H1 (cell line): ENCODE measurements at regions not wholly inside any gene's neighbourhood (a gene's known extent, or its start where the extent isn't known, plus 50 kb on each side); places are given as distances from the start of the nearest gene placed in this dataset.

Experiments used
- CTCF ChIA-PET: fragments of 300-600 bp; sonication (Branson Sonifier 250); formaldehyde crosslinking; loops from one replicate; lab custom pipeline; 2021; ENCODE audit not compliant: partially characterized antibody; lab: Charles Lee
- POLR2A ChIA-PET: fragments of 300-600 bp; sonication (Branson Sonifier 250); formaldehyde crosslinking; loops from one replicate; lab custom pipeline; 2021; ENCODE audit warnings: inconsistent platforms; ENCODE audit not compliant: partially characterized antibody; lab: Charles Lee
- DNase-seq, 2 experiments: peaks; one replicate each; pipeline versions ENCODE4 v3.0.0 to v3.0.0-alpha.2; 2010 to 2022; ENCODE audit warnings: low spot score in 2 of 2, low read depth in 1 of 2, mixed read lengths in 1 of 2
- FAIRE-seq: peaks from 2 replicates; lab custom pipeline; 2011; peaks lifted over from hg19 to GRCh38; lab: Jason Lieb, UNC
- H2AFZ ChIP-seq: 2 replicates; pipeline ENCODE4 v1.8.1; 2012; ENCODE audit warnings: low read length, inconsistent platforms
- H2AK5ac ChIP-seq: 2 replicates; pipeline ENCODE4 v1.6.1; 2013; ENCODE audit warnings: low read depth, low read length
- H2BK120ac ChIP-seq: replicated peaks from 2 replicates; pipeline ENCODE3; 2013; ENCODE audit warnings: low read depth, low read length, inconsistent platforms
- H2BK12ac ChIP-seq: 2 replicates; pipeline ENCODE4 v1.6.1; 2013; ENCODE audit warnings: low read depth, low read length
- H2BK15ac ChIP-seq: 2 replicates; pipeline ENCODE4 v1.6.1; 2013; ENCODE audit warnings: low read length
- H2BK20ac ChIP-seq: 2 replicates; pipeline ENCODE4 v1.6.1; 2013; ENCODE audit warnings: low read length
- H2BK5ac ChIP-seq: 2 replicates; pipeline ENCODE4 v1.6.1; 2013; ENCODE audit warnings: low read depth, low read length
- H3K14ac ChIP-seq: 2 replicates; pipeline ENCODE4 v1.6.1; 2013; ENCODE audit warnings: inconsistent platforms; ENCODE audit not compliant: insufficient read length
- H3K18ac ChIP-seq: 2 replicates; pipeline ENCODE4 v1.6.1; 2013; ENCODE audit warnings: low read length; ENCODE audit errors: extremely low read depth
- H3K23ac ChIP-seq: 2 replicates; pipeline ENCODE4 v1.6.1; 2013; ENCODE audit warnings: inconsistent platforms; ENCODE audit not compliant: insufficient read length
- H3K23me2 ChIP-seq: 2 replicates; pipeline ENCODE4 v1.6.1; 2013; ENCODE audit warnings: low read depth, low read length
- H3K27ac ChIP-seq: 2 replicates; pipeline ENCODE4 v1.6.1; 2011; ENCODE audit warnings: low read depth, low read length, inconsistent platforms
- H3K27me3 ChIP-seq, 4 experiments: replicated peaks in 1 of 4; 1 replicate in 1 of 4; 2 replicates in 3 of 4; pipeline versions ENCODE4 v1.6.1 to v1.8.1; 2011 to 2013; ENCODE audit warnings: low read length in 3 of 4, mild to moderate bottlenecking in 3 of 4, inconsistent platforms in 2 of 4, mixed read lengths in 2 of 4, moderate library complexity in 1 of 4; ENCODE audit not compliant: control insufficient read depth in 3 of 4, insufficient read depth in 3 of 4; ENCODE audit errors: extremely low read depth in 1 of 4
- H3K36me3 ChIP-seq, 4 experiments: 2 replicates each; pipeline versions ENCODE4 v1.6.1 to v1.8.1; 2011 to 2013; ENCODE audit warnings: mild to moderate bottlenecking in 4 of 4, low read length in 3 of 4, moderate library complexity in 2 of 4, control low read depth in 1 of 4, inconsistent platforms in 1 of 4; ENCODE audit not compliant: insufficient read depth in 4 of 4, control insufficient read depth in 2 of 4
- H3K4ac ChIP-seq: replicated peaks from 2 replicates; pipeline ENCODE3; 2013; ENCODE audit warnings: low read length, low read depth, mixed read lengths, inconsistent platforms; ENCODE audit not compliant: insufficient read length
- H3K4me1 ChIP-seq, 4 experiments: replicated peaks in 1 of 4; 1 replicate in 1 of 4; 2 replicates in 3 of 4; pipeline versions ENCODE4 v1.6.1 to v1.8.1; 2011 to 2013; ENCODE audit warnings: low read length in 3 of 4, inconsistent platforms in 2 of 4, mixed read lengths in 1 of 4; ENCODE audit not compliant: insufficient read depth in 4 of 4, control insufficient read depth in 3 of 4
- H3K4me2 ChIP-seq, 2 experiments: 2 replicates each; pipeline versions ENCODE4 v1.6.1 to v1.8.1; 2011 to 2013; ENCODE audit warnings: low read depth in 2 of 2, low read length in 2 of 2, control low read depth in 1 of 2, inconsistent platforms in 1 of 2, mild to moderate bottlenecking in 1 of 2; ENCODE audit not compliant: insufficient read depth in 1 of 2
- H3K4me3 ChIP-seq, 4 experiments: fragments of 200-600, 300-600 bp in 1 of 4; sonication (generic), shearing (Covaris generic), sonication (Bioruptor Twin) in 1 of 4; 2 replicates each; pipeline versions ENCODE4 v1.5.1 to v1.8.1; 2011 to 2016; ENCODE audit warnings: low read length in 4 of 4, low read depth in 3 of 4, control low read depth in 2 of 4, inconsistent platforms in 2 of 4, mild to moderate bottlenecking in 2 of 4, mixed read lengths in 1 of 4, moderate library complexity in 1 of 4; ENCODE audit not compliant: insufficient read depth in 2 of 4; ENCODE audit errors: extremely low read depth in 1 of 4
- H3K56ac ChIP-seq: replicated peaks from 2 replicates; pipeline ENCODE3; 2013; ENCODE audit warnings: low read depth, mild to moderate bottlenecking, mixed read lengths, low read length, inconsistent platforms; ENCODE audit not compliant: insufficient read length
- H3K79me1 ChIP-seq: 2 replicates; pipeline ENCODE4 v1.6.1; 2013; ENCODE audit warnings: low read depth, low read length, control low read depth
- H3K79me2 ChIP-seq, 2 experiments: 2 replicates each; pipeline versions ENCODE4 v1.6.1 to v1.8.1; 2012 to 2013; ENCODE audit warnings: low read length in 2 of 2, mild to moderate bottlenecking in 2 of 2, inconsistent platforms in 1 of 2; ENCODE audit not compliant: insufficient read depth in 2 of 2, control insufficient read depth in 1 of 2
- H3K9ac ChIP-seq, 4 experiments: replicated peaks in 1 of 4; 1 replicate in 1 of 4; 2 replicates in 3 of 4; pipeline versions ENCODE4 v1.6.1 to v1.8.1; 2011 to 2013; ENCODE audit warnings: low read depth in 3 of 4, low read length in 3 of 4, control low read depth in 2 of 4, mild to moderate bottlenecking in 2 of 4, moderate library complexity in 2 of 4, inconsistent platforms in 1 of 4; ENCODE audit errors: extremely low read depth in 1 of 4
- H3K9me3 ChIP-seq, 2 experiments: 2 replicates each; pipeline versions ENCODE4 v1.6.1 to v1.8.1; 2012 to 2013; ENCODE audit warnings: mild to moderate bottlenecking in 2 of 2, moderate library complexity in 2 of 2, control low read depth in 1 of 2, inconsistent platforms in 1 of 2, low read depth in 1 of 2, low read length in 1 of 2, mixed read lengths in 1 of 2; ENCODE audit not compliant: insufficient read depth in 2 of 2
- H4K20me1 ChIP-seq, 2 experiments: replicated peaks in 1 of 2; 2 replicates each; pipeline versions ENCODE3 to v1.8.1; 2011 to 2013; ENCODE audit warnings: inconsistent platforms in 2 of 2, low read length in 2 of 2, mild to moderate bottlenecking in 1 of 2; ENCODE audit not compliant: insufficient read depth in 2 of 2, control insufficient read depth in 1 of 2
- H4K5ac ChIP-seq: 2 replicates; pipeline ENCODE4 v1.6.1; 2013; ENCODE audit warnings: low read length, low read depth, mixed read lengths, inconsistent platforms; ENCODE audit not compliant: insufficient read length
- H4K8ac ChIP-seq: 2 replicates; pipeline ENCODE4 v1.8.0; 2013; ENCODE audit warnings: mild to moderate bottlenecking, moderate library complexity, low read length, inconsistent platforms; ENCODE audit not compliant: insufficient read depth; ENCODE audit errors: extremely low read depth
- H4K91ac ChIP-seq: replicated peaks from 2 replicates; pipeline ENCODE3; 2013; ENCODE audit warnings: low read length, mixed read lengths, inconsistent platforms; ENCODE audit not compliant: insufficient read length
- BACH1 ChIP-seq: IDR thresholded peaks from 2 replicates; pipeline ENCODE4 v1.6.1; 2012; ENCODE audit warnings: low read length, improper control_type of control experiment
- BCL11A ChIP-seq, 2 experiments: IDR thresholded peaks; one replicate each; pipeline ENCODE4 v1.6.1; 2011; ENCODE audit warnings: low read depth in 2 of 2, low read length in 2 of 2, mild to moderate bottlenecking in 2 of 2
- CBX5 ChIP-seq: fragments of 300-800, 300-1000 bp; sonication (generic); IDR thresholded peaks from 2 replicates; pipeline ENCODE4 v1.7.1; 2016; ENCODE audit warnings: antibody characterized with exemption, low read length, low read depth
- CEBPB ChIP-seq: IDR thresholded peaks from 2 replicates; pipeline ENCODE4 v1.6.1; 2012; ENCODE audit warnings: low read depth, low read length
- CHD1 ChIP-seq: IDR thresholded peaks from 2 replicates; pipeline ENCODE4 v1.6.1; 2012; ENCODE audit warnings: low read depth, low read length, improper control_type of control experiment
- CHD2 ChIP-seq: IDR thresholded peaks from 2 replicates; pipeline ENCODE4 v1.6.1; 2012; ENCODE audit warnings: low read length, improper control_type of control experiment
- CREB1 ChIP-seq: IDR thresholded peaks from 2 replicates; pipeline ENCODE4 v1.6.1; 2012; ENCODE audit warnings: inconsistent platforms
- EGR1 ChIP-seq: IDR thresholded peaks from 2 replicates; pipeline ENCODE4 v1.6.1; 2011; ENCODE audit warnings: low read depth, low read length, borderline replicate concordance
- FOSL1 ChIP-seq: IDR thresholded peaks from 2 replicates; pipeline ENCODE4 v1.6.1; 2011; ENCODE audit warnings: mild to moderate bottlenecking, low read depth, low read length, moderate library complexity; ENCODE audit not compliant: insufficient read depth
- KDM5A ChIP-seq: fragments of 200-600 bp; IDR thresholded peaks from 2 replicates; pipeline ENCODE4 v1.7.1; 2012; ENCODE audit warnings: mild to moderate bottlenecking, low read length, inconsistent platforms, mixed read lengths
- NRF1 ChIP-seq: IDR thresholded peaks from 2 replicates; pipeline ENCODE4 v1.6.1; 2011; ENCODE audit warnings: mild to moderate bottlenecking, low read depth, low read length, improper control_type of control experiment
- RAD21 ChIP-seq, 2 experiments: IDR thresholded peaks in 1 of 2; conservative IDR thresholded peaks in 1 of 2; 2 replicates each; pipeline ENCODE4 v1.6.1; 2011; ENCODE audit warnings: low read depth in 2 of 2, low read length in 2 of 2, improper control_type of control experiment in 1 of 2, inconsistent platforms in 1 of 2, mild to moderate bottlenecking in 1 of 2, moderate library complexity in 1 of 2
- SP1 ChIP-seq: IDR thresholded peaks from 2 replicates; pipeline ENCODE4 v1.6.1; 2011; ENCODE audit warnings: low read depth, low read length
- SP4 ChIP-seq: IDR thresholded peaks from 2 replicates; pipeline ENCODE4 v1.6.1; 2012; ENCODE audit warnings: low read length, inconsistent platforms
- SRF ChIP-seq: IDR thresholded peaks from 2 replicates; pipeline ENCODE4 v1.6.1; 2011; ENCODE audit warnings: mild to moderate bottlenecking, low read depth, low read length, moderate library complexity
- TBP ChIP-seq: IDR thresholded peaks from 2 replicates; pipeline ENCODE4 v1.6.1; 2011; ENCODE audit warnings: low read depth, low read length, improper control_type of control experiment
- TCF12 ChIP-seq: IDR thresholded peaks from 2 replicates; pipeline ENCODE4 v1.6.1; 2011; ENCODE audit warnings: low read depth, mild to moderate bottlenecking, low read length
- YY1 ChIP-seq: IDR thresholded peaks from 2 replicates; pipeline ENCODE4 v1.6.1; 2011; ENCODE audit warnings: low read depth, mild to moderate bottlenecking, low read length
- WGBS, 2 experiments: shearing (Covaris generic) in 1 of 2; methylation state at CpG; one replicate each; pipeline versions ENCODE4 v1.1.6 to v1.1.7; 2013 to 2015; ENCODE audit warnings: low lambda C conversion rate in 2 of 2, mixed read lengths in 2 of 2, inconsistent platforms in 1 of 2, low coverage in 1 of 2, missing lambda C conversion rate in 1 of 2; ENCODE audit not compliant: insufficient replicate concordance in 2 of 2, insufficient coverage in 1 of 2, insufficient read length in 1 of 2; ENCODE audit errors: extremely low coverage in 1 of 2, missing lambda C conversion rate in 1 of 2; 5-methylcytosine and 5-hydroxymethylcytosine counted together

DNA sequence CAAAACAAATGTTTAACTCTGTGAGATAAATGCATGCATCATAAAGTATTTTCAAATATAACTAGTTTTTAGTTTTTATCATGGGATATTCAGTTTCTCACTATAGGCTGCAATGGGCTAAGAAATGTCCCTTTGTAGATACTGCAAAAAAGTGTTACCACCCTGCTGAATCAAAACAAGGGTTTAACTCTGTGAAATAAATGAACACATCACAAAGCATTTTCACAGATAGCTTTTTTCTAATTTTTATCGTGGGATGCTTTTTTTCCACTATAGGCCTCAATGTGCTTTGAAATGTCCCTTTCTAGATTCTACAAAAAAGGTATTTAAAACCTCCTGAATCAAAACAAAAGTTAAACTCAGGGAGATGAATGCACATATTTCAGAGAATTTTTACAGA lies 541.1 kb downstream of the KCNJ18 start:
- CTCF ChIA-PET, result no interaction called here
- FAIRE-seq (no peak), DNase-seq (no peak)
- Histone ChIP-seq H3K27me3 (no peaks in the 10 kb centered on the region), H4K5ac (no peak overlapping the region), H3K36me3 (no peaks in the 10 kb centered on the region), H3K23ac (no peak overlapping the region), H3K4me1 (no peaks in the 10 kb centered on the region), H2AK5ac (no peak overlapping the region), H2BK5ac (no peak overlapping the region), H3K23me2 (no peaks in the 10 kb centered on the region), H3K79me2 (no peaks in the 10 kb centered on the region), H3K14ac (no peak overlapping the region), H4K91ac (no peak overlapping the region), H3K56ac (no peak overlapping the region), H3K9ac (no peak overlapping the region), H3K18ac (no peak overlapping the region), H3K27ac (no peak overlapping the region), H3K4ac (no peak overlapping the region), H4K20me1 (no peaks in the 10 kb centered on the region), H3K9me3 (peaks cover 26 to 53% of the 10 kb centered on the region in 2 experiments; a peak in 3 of 4 replicates), H3K4me2 (no peak overlapping the region), H2BK120ac (no peak overlapping the region), H3K79me1 (no peaks in the 10 kb centered on the region), H2BK12ac (no peak overlapping the region), H2BK20ac (no peak overlapping the region), H2BK15ac (no peak overlapping the region), H2AFZ (no peak overlapping the region), H4K8ac (no peak overlapping the region), H3K4me3 (0 out of 8 replicates have a peak overlapping the region, but pooled peaks of 1 of the 4 experiments have one; percentile 12)
- POLR2A ChIA-PET, result no interaction called here
- WGBS, 2 experiments, result 86% methylated on average over 1 of the region's 1 CpG; no CpG with 5 or more reads in 1 of the 2 experiments
- no peak for TF ChIP-seq KDM5A
- TF ChIP-seq FOSL1, result no peak
- TF ChIP-seq CHD2, result no peak
- TF ChIP-seq CEBPB, result no peak
- TF ChIP-seq BACH1, result no peak
- TF ChIP-seq NRF1, result no peak
- no peak for TF ChIP-seq TBP
- no peak for TF ChIP-seq BCL11A (IDR thresholded peaks at IDR 0.05; ENCODE audit: low read depth in 2 of 2, low read length in 2 of 2)
- TF ChIP-seq CHD1, result no peak
- TF ChIP-seq CBX5, result no peak
- TF ChIP-seq SRF, result no peak
- TF ChIP-seq EGR1, result no peak
- TF ChIP-seq SP4, result no peak
- no peak for TF ChIP-seq YY1
- TF ChIP-seq CREB1, result no peak
- TF ChIP-seq RAD21 (IDR thresholded peaks at IDR 0.05 in 1 of 2, conservative IDR thresholded peaks at IDR 0.05 in 1 of 2; ENCODE audit: low read depth in 2 of 2, low read length in 2 of 2), result no peak
- no peak for TF ChIP-seq TCF12
- TF ChIP-seq SP1, result no peak
